Stimulated activated CD4-positive, alpha-beta T cell treated with anti-CD3 and anti-CD28 coated beads, Interleukin-1b, Interleukin-23, amount 100 ng/mL, for 24 hours (primary cell): ENCODE measurements at regions not wholly inside any gene's neighbourhood (a gene's known extent, or its start where the extent isn't known, plus 50 kb on each side); places are given as distances from the start of the nearest gene placed in this dataset.

Experiments used
- DNase-seq, 4 experiments: peaks; one replicate each; pipeline ENCODE4 v3.0.0-alpha.2; 2020; ENCODE audit warnings: low read depth in 4 of 4, low spot score in 1 of 4

DNA sequence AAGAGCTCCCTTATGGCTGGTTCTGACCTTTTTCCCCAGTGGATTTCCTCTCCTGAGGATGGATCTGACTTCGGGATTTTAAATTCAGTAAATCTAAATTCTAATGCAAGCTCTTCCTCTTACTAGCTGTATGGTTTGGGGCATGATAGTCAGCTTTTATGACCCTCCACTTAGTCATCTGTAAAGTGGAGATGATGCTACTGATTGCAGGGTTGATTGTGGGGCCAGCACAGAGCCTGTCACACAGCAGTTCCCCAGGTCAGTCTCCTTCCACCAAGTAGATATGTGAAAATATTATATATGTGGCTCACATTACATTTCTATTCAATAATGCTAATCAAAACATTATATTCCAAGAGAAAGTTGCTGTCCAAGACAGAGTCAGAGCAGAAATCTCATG lies 141.3 kb upstream of the UBE2E1 start:
- no peak for DNase-seq

DNA sequence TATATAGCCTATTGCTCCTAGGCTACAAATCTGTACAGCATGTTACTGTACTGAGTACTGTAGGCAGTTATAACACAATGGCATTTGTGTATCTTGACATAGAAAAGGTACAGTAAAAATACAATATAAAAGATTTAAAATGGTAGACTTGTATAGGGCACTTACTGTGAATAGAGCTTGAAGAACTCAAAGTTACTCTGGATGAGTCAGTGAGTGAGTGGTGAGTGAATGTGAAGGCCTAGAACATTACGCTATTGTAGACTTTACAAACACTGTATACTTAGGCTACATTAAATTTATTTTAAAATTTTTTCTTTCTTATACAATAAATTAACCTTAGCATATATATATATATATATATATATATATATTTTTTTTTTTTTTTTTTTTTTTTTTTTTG lies 140.0 kb upstream of the UBE2E1 start:
- no peak for DNase-seq

DNA sequence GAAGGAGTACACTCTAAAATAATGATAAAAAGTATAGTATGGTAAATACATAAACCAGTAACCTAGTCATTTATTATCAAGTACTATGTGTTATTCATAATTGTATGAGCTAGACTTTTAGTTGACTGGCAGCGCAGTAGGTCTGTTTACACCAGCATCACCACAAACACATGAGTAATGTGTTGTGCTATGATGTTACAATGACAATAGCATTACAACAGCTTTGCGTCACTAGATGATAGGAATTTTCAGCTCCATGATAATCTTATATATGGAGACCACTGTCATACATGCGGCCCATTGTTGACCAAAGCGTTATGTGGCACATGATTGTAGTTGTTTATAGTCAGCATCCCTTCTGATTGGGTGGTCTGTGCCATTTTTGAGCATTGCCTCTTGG lies 138.9 kb upstream of the UBE2E1 start:
- no peak for DNase-seq

DNA sequence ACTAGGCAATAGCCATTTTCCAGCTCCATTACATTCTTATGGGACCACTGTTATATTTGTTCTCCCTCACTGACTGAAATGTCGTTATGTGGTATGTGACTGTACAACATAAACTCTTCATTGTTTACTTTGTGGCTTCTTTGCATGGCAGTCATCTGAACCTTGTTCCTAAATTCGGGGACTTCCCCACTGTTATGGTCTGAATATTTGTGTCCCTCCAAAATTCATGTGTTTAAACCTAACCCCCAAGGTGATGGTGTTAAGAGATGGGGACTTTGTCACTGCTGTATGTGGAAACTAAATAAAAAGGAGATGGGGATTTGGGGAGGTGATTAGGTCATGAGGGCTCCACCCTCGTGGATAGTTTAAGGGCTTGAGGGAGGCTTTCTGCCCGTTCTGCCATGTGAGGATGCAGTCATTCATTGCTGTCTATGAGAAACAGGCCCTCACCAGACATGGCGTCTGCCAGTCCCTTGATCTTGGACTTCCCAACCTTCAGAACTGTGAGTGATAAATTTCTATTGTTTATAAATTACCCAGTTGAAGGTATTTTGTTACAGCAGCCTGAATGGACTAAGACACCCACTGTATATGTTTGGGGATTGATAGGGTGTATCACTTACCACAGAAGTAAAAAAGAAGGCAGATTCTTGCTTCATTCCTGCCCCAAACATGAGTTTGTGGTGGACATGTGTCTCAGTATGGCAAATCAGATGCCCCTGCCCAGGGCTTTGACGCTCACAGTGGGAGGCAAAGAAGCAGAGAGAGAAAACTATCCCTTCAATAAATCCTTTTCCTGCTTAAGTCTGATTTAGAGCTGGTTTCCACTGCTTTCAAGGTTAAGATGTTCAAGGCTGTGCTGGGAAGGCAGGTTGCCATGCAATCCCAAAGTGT lies 138.0 kb upstream of the UBE2E1 start:
- DNase-seq: no peak

DNA sequence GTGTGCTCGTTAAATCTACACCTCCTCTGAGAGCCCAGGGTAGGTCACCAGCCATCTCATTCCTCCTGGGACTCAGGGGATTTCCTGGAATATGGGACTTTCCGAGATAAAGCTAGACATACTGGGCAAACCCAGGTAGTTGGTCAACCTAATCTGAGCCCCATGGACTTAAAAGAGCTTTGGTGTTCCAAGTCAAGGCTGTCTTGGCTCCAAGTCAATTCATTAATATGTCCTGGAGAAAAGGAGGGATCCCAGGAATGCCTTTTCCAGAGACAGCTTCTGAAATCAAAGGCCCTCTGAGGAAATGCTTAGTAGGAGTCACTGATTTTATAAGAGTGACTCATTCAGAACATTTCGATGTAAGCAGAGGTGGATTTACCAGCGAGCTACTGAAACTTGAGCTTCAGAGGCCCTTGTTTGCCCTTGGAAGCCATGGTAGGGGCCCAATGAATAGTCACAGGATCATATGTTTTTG lies 137.3 kb upstream of the UBE2E1 start:
- no peak for DNase-seq

DNA sequence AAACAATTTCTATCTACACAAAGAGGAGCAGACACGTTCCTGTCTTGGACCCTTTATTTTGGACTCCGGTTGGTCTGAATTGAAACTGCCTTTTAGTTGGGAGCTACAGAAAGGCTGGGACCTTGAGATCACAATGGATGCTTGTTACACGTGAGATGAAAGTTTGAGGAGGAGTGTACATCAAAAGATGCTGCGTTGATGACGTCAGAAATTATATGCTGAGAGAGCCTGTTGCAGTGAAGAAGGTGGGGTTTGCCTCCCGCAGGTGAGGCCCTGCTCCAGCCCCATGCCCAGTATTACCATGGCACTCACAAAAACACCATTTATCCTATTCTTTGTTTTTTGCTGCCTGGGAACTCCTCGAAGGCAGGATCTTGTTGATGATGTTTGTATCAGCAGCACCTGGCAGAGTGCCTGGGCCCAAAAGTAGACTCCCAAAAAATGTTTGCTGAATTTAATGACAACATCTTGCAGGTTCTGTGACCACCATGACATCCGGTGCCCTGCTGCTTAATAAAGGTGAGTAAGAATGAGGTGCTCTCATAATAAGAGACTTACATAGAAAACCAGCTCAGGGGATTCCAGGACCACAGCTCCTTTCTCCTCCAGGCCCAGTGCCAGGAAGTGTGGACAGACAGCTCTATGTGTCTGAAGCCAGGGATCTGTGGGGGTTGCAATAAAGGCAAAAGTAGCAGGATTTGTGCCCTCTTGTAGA lies 136.1 kb upstream of the UBE2E1 start:
- no peak for DNase-seq

DNA sequence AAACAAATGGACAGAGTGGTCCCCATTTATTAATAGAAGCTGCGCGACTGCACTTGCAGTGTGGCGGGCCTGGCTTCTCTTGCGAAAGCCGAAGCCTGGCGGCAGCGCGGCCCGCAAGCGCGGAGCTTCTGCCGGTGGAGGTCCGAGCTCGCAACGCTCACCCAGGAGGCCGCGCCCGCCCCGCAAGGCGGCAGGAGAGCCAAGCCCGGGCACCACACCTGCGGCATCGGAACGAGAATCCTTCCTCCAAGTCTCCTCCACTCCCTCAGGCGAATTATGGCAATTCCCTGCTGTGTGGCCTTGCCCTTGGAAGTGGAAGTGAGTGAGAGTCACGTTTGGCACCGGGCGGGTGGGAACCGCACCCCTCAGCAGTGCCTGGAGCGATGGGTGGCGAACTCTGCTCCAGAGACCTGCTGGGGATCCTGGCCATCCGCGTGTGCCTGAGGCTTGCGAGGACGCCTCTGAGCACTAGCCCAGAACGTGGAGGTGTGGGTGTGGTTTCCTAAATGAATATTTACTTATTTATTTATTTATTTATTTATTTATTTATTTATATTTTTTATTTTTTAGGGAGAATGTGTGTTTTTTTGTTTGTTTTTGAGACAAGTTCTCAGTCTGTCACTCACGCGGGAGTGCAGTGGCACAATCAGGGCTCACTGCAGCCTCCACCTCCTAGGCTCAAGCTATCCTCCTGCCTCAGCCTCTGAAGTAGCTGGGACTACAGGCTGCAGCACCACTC lies 133.7 kb upstream of the UBE2E1 start:
- no peak for DNase-seq

DNA sequence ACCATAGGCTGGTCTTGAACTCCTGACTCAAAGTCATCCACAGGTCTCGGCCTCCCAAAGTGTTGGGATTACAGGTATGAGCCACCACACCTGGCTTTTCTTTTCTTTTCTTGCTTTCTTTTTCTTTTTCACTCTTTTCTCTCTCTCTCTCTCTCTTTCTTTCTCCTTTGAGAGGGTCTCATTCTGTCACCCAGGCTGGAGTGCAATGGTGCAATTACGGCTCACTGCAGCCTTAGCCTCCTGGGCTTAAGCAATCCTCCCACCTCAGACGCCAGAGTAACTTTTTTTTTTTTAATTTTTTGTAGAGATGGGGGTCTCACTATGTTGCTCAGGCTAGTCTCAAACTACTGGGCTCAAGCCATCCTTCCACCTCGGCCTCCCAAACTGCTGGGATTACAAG lies 133.1 kb upstream of the UBE2E1 start:
- DNase-seq: no peak

DNA sequence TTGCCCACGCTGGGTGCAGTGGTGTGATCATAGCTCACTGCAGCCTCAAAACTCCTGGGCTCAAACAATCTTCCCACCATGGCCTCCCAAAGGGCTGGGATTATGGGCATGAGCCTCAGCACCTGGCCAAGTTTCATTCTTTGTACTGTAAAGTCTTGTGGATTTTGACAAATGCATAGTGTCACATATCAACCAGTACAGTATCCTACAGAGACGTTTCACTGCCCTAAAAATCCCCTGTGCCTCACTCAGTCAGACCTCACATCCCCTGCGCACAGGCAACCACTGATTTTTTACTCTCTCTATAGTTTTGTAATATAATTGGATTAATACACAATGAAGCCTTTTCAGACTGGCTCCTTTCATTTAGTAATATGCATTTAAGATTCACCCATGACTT lies 130.7 kb upstream of the UBE2E1 start:
- DNase-seq: no peak

DNA sequence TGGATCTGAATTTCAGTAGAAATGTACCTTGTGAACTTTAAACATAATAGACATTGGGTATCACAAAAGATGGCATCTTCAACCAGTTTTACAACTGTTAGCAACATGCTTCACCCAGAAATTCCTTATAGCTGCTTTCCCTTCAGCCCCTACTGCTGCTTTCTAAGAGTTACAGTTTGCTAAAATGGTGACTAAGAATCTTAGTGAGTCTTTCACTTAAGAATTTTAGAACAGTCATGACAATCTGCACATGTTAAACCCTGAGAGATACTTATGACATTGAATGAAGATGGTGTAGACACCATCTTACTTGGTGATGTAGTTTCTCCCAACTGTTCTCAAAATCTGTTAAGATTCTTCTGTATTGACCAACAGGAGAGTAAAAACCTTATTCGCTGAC lies 129.7 kb upstream of the UBE2E1 start:
- no peak for DNase-seq

DNA sequence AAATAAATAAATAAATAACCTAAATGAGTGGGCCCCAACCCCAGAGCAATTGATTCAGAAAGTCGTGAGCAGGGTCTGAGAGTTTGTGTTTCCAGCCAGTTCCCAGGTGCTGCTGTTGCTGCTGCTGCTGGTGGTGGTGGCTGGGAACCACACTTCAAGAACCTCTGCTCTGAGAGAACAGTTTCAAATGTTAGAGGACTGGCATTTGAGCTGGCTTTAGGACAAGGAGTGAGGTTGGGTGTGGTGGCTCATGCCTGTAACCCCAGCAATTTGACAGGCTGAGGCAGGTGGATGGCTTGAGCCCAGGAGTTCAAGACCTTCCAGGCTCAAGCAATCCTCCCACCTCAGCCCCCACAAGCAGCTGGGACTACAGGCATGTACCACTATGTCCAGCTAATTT lies 123.1 kb upstream of the UBE2E1 start:
- DNase-seq: no peak

DNA sequence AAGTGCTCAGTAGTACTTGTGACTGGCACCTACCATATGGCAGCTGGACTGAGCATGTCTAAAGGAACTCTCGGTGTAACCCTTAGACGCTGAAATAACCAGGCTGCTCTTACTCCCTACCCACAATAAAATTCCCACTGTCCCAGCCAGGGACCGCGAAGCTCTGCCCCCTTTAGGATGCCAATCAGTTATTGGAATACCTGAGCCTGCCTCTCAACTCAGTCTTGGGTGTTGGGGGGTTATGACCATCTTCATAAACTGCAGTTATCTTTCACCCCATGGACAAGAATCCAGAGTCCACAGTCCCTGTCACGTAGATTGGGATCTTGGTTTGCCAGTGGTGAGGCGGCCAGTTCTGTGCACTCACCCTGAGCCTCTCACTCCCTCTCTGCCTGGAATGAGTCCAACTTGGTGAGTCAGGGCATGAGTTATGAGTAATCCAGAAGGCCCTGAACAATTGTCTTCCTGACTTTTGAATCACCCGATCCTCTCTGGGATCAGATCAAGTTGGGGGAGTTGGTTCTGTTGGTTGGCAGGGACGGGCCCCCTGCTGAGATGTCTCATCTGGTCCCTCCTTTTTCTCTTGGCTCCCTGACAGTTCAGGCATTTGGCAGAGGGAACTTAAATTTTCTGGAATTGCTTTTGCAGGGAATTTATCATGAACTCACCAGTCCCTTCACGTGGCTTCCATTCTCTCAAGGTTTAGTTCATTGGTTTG lies 120.1 kb upstream of the UBE2E1 start:
- no peak for DNase-seq

DNA sequence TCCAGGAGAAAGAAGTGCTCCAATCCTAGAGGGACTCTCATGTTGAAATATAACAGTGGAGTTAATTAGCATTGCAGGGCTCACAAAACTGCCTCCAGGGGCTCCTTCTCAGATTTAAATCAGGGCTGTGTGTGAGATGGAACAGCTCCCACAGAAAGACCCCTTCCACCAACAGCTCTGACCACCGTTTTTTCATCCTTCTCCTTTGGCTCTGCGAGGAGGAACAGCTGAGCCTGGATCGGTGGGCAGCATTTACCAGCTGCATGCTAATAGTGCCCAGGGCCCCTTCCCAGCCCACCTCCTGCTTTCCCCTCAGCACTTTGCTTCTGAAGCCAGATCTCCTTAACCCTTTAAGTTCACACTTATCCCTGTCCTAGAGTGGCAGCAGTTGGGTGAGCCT lies 119.2 kb upstream of the UBE2E1 start:
- no peak for DNase-seq

DNA sequence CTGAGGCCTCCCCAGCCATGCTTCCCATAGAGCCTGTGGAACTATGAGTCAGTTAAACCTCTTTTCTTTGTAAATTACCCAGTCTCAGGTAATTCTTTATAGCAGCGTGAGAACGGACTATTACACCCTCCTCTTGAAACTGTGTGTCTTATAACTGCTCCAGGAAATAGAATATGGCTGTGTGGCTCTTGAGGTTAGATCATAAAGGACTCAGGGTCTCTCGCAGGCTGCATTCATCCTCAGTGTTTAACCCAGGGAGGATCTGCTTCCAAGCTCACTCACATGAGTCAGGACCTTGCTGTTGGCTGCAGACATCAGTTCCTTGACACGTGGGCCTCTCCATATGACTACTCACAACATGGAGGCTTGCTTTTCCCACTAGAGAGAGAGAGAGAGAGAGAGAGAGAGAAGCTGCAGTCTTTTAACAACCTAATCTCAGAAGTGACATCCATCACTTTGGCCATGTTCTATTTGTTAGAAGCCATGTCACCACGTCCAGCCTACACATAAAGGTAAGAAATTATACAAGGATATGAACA lies 114.3 kb upstream of the UBE2E1 start:
- no peak for DNase-seq

DNA sequence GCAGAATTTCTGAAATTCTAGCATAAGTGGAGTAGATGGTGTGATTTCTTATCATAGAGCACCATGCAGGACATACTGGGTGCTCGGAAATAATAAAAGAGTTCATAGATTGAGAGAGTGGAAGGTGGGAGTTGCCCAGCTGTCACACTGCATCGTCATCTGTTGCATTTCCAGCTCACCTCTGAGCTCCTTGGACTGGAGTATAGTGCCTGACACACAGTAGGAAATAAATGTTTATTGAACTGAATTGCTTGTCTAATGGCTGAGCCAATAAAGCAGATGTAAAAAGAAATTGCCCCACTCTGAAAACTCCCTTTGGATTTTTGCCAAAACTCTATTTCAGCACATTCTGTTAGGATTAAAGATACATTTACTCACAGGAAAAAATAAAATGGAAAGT lies 108.9 kb upstream of the UBE2E1 start:
- no peak for DNase-seq

DNA sequence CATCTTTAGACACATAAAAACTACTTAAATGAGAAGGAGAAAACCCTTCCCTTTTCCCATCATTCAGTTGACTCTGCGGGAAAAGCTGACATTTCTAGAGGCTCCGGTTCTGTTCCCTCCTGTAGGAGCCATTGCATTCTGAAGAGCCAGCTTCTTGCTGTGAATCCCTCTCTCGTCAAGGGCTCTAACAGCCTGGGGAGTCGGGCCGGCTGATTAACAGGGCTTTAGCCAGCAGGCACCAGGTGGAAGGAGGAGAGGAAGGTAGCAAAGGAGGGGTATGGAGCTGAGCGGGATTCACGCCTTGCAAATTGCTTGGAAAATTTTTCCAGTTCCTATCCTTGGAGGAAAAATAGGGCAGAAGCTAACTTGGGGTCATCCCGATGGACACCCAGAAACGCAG lies 108.3 kb upstream of the UBE2E1 start:
- no peak for DNase-seq

DNA sequence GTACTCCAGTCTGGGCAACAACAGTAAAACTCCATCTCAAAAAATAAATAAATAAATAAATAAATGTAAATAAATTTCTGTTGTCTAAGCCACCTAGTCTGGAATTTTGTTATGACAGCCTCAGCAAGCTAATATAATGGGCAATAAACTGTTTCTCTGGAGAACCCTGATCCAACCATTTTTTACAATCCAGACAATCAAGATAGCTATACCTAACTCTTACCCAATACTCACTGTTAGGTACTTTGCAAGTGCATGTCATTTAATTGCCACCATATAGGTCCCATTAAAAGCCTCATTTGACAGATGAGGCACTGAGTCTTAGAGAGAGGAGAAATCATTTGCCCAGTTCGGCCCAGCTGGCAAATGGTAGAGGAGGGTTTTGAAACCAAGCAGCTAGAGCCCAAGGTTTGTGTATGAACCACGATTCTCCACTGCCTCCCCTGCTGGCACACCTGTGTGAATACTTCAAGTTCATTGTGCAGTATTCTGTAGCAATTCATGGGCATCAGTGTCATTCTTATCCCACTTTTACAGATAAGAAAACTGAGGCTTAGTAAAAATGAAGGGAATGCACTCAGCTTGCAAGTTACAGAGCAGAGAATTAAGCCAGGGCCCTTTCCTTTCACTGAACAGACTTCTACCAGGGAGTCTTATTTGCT lies 107.0 kb upstream of the UBE2E1 start:
- no peak for DNase-seq

DNA sequence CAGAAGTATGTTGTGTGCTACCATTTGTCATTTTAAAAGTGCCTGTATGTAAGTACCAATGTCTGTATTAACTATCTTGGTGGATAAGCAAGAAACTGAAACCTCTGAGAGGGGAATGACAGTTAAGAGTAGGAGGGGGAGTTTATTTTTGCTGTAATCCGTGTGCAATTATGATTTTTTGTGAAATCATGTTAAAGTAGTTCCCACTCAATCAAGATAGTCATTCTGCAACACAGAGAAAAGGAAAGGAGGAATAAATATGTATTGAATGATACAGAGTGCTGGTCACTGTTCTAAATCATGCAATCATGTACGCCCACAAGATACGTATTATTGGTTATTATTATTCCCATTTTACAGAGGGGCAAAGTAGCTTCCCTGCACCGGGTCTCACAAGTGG lies 105.1 kb upstream of the UBE2E1 start:
- DNase-seq: no peak

DNA sequence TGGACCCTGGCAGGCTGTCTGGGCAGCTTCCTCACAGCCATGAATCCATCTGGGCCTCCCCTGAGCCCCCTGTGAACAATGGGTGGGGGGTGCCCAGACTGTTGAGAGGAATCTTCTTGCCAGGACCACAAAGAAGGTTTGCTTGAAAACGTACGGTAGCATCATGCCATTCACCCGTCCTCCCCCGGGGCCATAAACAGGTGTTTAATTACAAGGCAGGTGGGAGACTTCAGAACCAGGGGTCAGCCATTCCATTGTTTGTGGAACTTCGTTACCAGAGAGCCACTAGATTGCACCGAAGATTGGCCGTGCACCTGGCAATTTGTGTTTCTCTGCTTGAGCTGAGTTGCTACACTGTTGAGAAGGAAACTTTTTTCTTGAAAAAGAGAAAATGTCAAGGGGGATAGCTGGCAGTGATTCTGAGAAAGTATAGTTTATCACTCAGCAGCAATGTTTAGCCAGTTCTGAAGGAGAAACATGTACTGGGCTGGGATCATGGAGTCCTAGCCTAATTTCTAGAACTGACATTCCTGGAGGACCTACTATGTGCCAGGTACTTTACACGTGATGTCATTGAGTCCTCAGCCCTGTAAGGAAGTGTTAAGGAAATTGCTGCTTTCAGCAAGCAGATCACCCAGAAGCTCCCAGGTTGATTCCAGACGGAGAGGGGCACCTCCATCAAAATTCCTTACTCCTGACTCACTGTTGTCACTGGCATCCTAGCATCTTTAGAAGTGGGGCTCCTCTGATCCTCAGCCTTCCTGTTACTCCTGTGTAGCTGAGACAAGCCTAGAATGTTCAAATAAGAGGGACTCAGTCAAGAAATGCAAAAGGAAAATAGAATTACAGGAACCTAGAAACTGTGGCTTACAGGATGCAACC lies 103.8 kb upstream of the UBE2E1 start:
- DNase-seq: no peak
